Fibroblast of skin of scalp (primary cell): ENCODE measurements at regions not wholly inside any gene's neighbourhood (a gene's known extent, or its start where the extent isn't known, plus 50 kb on each side); places are given as distances from the start of the nearest gene placed in this dataset.
A peak's percentile ranks its signal among the peaks of the same experiment; 100 is the strongest.
"Not testable (repeated sequence)": the region's sequence is repeated elsewhere in the genome, so short reads cannot be mapped to it uniquely, and the experiment has no call there.

ENCODE experiments used
- DNase-seq: peaks from one replicate; pipeline ENCODE4 v3.0.0-alpha.2; 2013

DNA sequence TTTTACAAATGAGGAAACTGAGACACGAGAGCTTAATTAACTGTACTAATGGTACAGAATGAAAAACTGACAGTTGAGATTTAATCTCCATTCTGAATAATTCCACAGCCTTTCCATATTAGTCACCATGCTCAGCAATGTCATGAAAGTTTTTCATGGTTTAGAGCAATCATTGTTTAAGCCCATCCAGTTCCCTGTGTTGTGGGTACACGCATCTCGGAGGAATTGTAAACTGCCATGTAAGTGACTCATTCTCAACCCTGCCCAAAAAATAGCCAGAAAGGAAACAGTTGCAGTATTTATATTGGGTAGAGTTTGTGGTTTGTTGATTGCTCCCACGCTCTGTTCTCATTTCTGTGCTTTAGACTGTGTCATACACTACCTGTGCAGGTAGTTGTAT lies 1790.8 kb downstream of the LRRC4C start:
- DNase-seq, result peak; percentile 5

- DNase-seq, result no peak
Observed at GRCh38 chr11:39664023-39664422, 1795.4 kb downstream of the LRRC4C start.

GRCh38 chr11:39661890-39662289 lies 1797.6 kb downstream of the LRRC4C start:
- no peak for DNase-seq

DNA sequence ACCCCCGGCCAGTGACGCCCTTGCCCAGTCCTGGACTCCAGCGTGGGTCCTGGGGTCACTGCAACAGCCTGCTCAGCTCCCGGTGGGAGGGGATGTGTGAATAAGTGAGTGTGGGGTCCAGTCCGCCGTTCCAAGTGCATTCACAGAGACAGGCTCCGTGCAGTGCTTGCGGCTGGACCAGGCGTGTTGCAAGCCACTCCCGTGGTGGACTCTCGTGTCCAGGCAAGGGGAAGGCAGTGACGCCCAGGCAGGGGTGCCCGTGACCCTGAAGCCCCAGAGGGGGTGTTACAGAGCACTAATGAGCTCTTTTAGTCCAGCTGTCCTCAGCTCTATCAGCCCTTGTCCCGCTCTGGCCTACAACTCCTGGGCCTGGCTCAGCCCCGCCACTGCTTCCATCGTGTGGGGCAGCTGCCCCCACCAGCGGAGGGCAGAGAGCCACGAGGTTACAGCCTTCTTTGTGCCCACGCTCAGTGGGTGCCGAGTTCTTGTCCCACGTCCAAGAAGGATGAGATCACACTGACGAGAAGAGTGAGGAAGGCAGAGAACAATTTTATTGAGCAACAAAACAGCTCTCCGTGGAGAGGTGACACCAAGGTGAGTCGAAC lies 1807.5 kb downstream of the LRRC4C start:
- DNase-seq, result no peak

GRCh38 chr11:39641751-39642150 lies 1817.7 kb downstream of the LRRC4C start:
- no peak for DNase-seq

- DNase-seq, result no peak
Observed at GRCh38 chr11:39630365-39630764, 1829.1 kb downstream of the LRRC4C start.

GRCh38 chr11:39628311-39628710 lies 1831.1 kb downstream of the LRRC4C start:
- DNase-seq, result no peak

- not testable (repeated sequence) for DNase-seq
Observed at GRCh38 chr11:39620309-39620708, 1839.1 kb downstream of the LRRC4C start.

DNA sequence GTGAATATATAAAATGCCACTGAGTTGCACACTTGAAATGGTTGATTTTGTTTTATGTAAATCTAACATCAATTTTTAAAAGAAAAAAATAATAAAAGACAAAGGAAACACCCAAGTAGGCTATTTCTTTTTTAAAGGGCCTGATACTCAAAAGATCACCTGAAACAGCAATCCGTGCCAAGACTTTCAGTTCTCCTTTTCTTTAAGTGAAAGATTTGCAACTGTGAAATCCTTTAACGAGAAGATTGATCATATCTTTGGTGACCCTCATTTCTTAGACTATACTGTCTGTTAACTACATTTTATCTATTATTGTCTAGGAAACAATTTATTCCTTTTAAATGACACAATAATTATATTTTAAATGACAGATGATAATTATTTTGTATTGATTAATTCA lies 1841.5 kb downstream of the LRRC4C start:
- no peak for DNase-seq

GRCh38 chr11:39589391-39589790 lies 1870.1 kb downstream of the LRRC4C start:
- DNase-seq, result no peak

DNA sequence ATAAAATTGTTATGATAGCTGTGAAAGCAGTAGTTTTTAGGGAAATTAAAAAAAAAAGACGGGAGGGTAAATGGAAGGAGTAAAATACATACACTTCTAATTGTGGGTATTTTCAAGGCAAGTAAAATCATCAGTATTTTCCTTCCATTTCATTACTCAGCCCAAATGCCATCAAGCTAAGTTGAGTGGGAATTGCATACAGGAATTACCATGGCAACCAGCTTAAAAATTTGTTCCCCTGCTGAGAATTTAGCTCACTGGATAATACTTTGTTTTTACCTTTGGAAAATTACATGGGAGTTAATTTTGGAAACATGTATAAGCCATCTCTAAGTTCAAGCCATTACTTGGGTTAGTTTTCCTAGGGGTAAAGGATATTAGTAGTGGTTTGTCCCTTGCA lies 1873.4 kb downstream of the LRRC4C start:
- DNase-seq, result no peak

DNA sequence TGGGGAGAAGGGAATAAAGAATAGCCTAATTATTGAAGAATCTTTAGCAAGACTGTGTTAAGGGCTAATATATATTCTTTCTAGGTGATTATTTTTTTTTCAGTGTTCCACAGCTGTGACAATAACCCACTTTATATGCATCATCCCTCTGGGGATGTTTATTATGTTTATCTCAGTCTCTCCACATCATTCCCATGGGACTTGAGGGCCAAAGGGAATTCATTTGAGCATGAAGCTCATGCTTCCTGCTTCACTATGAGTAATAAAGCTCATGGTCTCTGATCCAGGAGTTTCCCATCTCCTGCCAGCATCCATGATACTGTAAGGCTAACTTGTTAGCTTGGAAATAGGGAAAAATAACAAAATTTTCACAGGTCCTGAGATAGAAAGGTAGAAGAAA lies 1888.4 kb downstream of the LRRC4C start:
- DNase-seq, result no peak

- DNase-seq, result no peak
Observed at GRCh38 chr11:39570526-39570925, 1888.9 kb downstream of the LRRC4C start.

- DNase-seq, result no peak
Observed at GRCh38 chr11:39569789-39570188, 1889.7 kb downstream of the LRRC4C start.

GRCh38 chr11:39542460-39542859 lies 1917.0 kb downstream of the LRRC4C start:
- no peak for DNase-seq

- no peak for DNase-seq
Observed at GRCh38 chr11:39541945-39542351, 1917.5 kb downstream of the LRRC4C start.

- not testable (repeated sequence) for DNase-seq
Observed at GRCh38 chr11:39536323-39536722, 1923.1 kb downstream of the LRRC4C start.
